H1 (cell line): ENCODE measurements at regions not wholly inside any gene's neighbourhood (a gene's known extent, or its start where the extent isn't known, plus 50 kb on each side); places are given as distances from the start of the nearest gene placed in this dataset.

ENCODE experiments used
- ASH2L ChIP-seq: fragments of 200-600, 300-600 bp; sonication (generic); IDR thresholded peaks from one replicate; pipeline ENCODE4 v1.7.1; 2017; ENCODE audit warnings: low read length
- ATF3 ChIP-seq: IDR thresholded peaks from 2 replicates; pipeline ENCODE4 v1.6.1; 2011; ENCODE audit warnings: low read depth, mild to moderate bottlenecking, low read length; ENCODE audit not compliant: insufficient read depth
- CHD2 ChIP-seq: IDR thresholded peaks from 2 replicates; pipeline ENCODE4 v1.6.1; 2012; ENCODE audit warnings: low read length, improper control_type of control experiment
- CTCF ChIP-seq, 3 experiments: IDR thresholded peaks; 1 replicate in 2 of 3; 2 replicates in 1 of 3; pipeline versions ENCODE4 v1.5.1 to v1.6.1; 2011; ENCODE audit warnings: low read length in 3 of 3, mild to moderate bottlenecking in 3 of 3, inconsistent platforms in 2 of 3, low read depth in 1 of 3, moderate library complexity in 1 of 3; ENCODE audit not compliant: insufficient read depth in 1 of 3; ENCODE audit errors: control extremely low read depth in 1 of 3
- POLR2AphosphoS5 ChIP-seq: IDR thresholded peaks from 2 replicates; pipeline ENCODE4 v1.6.1; 2011; ENCODE audit warnings: low read depth, low read length
- SIRT6 ChIP-seq: IDR thresholded peaks from one replicate; pipeline ENCODE4 v1.7.1; 2012; ENCODE audit warnings: low read length, inconsistent platforms
- USF2 ChIP-seq: IDR thresholded peaks from 2 replicates; pipeline ENCODE4 v1.6.1; 2011; ENCODE audit warnings: low read length, improper control_type of control experiment

- TF ChIP-seq USF2, result no peak
- no peak for TF ChIP-seq ATF3
- no peak for TF ChIP-seq CTCF (IDR thresholded peaks at IDR 0.05; ENCODE audit: control extremely low read depth in 1 of 3, insufficient read depth in 1 of 3, low read depth in 1 of 3, low read length in 3 of 3)
- TF ChIP-seq ASH2L, result no peak
- no peak for TF ChIP-seq POLR2AphosphoS5
- TF ChIP-seq CHD2, result no peak
- TF ChIP-seq SIRT6, result no peak
Measured at GRCh38 chr4:36553029-36553428, 271.6 kb downstream of the DTHD1 start (continued).
